Stimulated activated CD4-positive, alpha-beta T cell treated with anti-CD3 and anti-CD28 coated beads, Interleukin-1b, Interleukin-23, amount 100 ng/mL, for 4 hours (primary cell): ENCODE measurements at regions not wholly inside any gene's neighbourhood (a gene's known extent, or its start where the extent isn't known, plus 50 kb on each side); places are given as distances from the start of the nearest gene placed in this dataset.
A peak's percentile ranks its signal among the peaks of the same experiment; 100 is the strongest.

Source experiments
- DNase-seq, 2 donors: peaks; one replicate each; pipeline ENCODE4 v3.0.0-alpha.2; 2020; ENCODE audit warnings: low read depth in 2 of 2

DNA sequence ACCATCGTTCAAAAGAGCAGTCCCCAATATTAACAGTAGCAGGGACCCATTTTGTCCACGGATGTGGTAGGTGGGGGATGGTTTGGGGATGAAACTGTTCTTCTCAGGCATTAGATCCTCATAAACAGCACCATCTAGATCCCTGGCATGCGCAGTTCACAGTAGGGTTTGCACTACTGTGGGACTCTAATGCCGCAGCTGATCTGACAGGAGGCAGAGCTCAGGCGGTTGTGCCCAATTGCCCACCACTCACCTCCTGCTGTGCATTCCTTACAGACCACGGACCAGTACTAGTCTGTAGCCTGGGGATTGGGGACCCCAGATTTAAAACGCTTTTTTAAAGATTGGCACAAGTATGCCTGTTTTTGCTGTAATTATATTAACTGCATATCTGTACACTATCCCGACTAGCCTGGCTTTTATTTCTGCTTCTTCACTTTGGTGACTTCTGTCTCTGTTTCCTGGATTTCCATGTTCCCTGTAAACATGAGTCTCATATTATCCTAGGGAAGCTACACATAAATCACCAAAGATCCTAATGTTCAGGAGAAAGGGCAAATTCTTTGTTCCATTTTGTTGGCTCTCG is 163.3 kb upstream of the AKR1E2 start:
- DNase-seq: no peak

DNA sequence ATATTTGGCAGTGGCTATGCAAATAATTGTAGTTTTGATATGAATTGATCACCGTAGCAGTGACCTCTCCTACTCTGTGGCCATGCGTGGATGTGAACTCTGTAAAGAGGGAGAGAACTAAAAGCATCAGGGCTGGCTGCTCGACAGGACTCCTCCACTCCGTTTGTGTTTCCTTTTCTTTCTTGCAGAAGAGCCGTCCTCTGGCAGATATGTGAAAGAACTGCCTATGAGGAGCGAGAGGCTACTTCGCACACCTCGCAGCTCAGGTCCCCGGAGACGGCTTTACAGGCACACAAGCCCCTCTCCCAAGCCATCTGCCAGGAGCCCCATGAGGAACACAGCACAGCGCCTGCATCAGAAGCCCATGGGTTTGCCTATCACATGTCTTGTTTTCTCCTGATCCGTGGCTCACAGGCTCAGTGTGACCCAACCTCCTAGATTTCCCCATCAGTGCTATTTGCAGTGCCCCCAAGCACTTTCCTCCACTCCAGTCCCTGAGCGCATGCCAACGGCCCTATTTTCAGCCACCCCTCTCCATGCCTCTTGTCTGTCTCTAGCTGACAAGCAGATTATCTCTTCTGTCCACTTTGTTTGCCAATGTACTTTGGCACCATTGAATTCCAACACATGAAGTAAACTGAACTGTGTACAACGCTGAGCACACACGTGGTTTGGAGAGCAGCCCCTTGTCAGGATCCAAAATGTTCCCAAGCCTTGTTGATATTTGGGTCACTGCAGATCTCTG is 164.3 kb upstream of the AKR1E2 start:
- DNase-seq: no peak

DNA sequence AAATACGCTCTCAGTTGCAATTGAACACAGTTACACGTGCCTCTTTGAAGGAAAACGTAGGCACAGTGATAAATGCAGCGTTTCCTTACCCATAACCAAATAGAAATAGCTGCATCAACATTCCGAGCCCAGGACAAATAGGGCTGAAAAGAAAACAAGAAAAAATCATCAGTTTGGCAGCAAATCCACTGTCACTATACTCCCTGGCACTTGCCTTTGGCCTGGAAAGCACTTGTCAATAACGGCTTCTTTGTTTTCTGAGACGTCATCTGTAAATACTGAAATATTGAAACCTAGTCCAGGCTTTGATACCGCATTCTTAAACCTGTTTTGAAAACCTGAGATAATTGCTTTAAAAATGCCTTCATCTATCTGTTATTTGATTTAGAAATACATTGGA is 167.2 kb upstream of the AKR1E2 start:
- DNase-seq: no peak

DNA sequence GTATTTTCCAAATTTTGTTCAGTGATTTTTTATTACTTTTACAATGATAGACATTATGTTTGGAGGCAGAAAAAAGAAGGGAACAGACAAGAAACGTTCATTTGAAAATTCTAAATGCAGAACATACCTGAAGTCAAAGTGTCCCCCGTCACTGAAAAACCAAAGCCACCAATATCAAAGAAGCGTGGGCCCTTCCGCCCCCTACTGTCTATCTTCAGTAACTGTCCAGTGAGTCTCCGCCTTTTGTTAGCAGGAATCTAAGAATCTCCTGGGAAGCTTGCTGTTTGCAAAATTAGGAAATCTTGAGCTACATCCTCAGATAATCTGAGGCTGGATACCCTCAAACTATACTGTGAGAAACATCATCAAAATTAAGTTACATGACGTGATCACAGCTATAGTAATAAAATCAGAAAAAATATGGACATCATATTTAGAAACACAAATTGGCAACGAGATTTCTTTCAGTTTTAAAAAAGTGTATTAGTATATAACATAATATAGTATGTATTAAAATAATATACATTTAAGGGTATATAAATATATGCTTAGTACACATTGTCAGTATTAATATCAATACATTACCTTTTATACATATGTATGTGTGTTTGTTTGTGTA is 169.3 kb upstream of the AKR1E2 start:
- peak; percentile 29 to 45 for DNase-seq

DNA sequence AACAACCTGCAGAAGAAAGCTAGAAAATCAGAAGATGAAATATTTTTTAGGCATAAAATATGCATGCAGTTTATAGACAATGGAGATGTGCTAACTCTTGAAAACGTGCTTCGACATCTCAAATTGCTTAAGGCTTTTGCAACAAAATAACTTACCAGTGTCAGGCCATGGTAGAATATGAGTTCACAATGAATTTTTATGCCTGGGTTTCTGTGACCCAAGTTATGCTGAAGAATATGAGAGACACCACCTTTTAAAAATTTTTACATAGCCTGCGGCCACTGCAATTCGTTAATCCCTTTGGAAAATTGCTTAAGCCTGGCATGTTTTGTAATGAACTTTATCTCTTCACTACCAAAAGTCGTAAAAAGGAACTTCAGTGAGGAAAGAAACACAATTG is 170.1 kb upstream of the AKR1E2 start:
- DNase-seq: no peak

DNA sequence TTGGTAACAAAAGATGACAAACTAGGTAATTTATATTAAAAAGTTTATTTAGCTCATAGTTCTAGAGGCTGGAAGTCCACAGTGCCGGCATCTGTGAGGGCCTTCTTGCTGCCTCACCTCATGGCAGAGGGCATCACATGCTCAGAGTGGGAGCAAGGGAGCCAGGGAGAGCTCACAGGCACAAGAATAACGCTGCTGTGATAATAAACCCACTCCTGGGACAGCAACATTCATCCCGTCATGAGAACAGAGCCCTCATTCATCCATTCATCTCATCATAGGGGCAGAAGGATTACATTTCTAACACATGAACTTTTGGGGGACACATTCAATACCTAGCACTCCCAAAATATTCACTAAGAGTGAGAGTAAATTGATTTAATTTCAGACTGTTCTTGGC is 170.6 kb upstream of the AKR1E2 start:
- no peak for DNase-seq

DNA sequence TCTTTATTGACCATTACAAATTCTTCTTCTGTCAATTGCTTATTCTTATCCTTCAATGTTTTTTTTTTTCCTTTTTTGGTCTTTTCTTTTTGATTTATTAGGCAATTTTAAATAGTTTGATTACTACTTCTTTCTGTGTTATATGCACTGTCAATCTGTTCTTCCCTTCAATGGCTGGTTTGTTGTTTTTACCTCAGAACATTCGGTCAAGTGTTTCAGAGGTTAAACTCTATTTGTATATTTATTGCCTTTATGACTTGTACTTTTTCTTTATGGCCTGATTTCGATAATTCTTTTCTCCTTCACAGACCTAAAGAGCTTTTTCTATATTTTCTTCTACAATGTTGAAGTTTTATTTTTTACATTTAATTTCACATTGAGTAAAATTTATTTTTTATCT is 171.5 kb upstream of the AKR1E2 start:
- DNase-seq: no peak

DNA sequence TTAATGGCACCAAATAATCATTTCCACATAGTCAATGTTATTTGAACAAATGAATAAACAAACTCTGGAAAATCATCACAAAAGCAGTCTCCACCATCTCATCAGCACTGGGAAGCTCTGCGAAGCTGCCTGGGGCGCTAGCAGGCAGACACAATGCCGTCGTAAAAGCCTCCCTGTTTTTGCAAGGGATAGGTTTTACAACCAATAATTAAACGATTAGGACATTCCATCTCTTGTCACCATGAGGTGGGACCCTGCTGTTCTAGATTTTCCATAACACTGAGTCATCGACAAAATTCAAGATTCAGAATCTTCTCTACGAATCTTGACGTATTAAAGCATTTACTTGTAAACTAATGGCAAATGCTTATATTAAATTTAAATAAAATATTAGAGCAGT is 172.8 kb upstream of the AKR1E2 start:
- no peak for DNase-seq

DNA sequence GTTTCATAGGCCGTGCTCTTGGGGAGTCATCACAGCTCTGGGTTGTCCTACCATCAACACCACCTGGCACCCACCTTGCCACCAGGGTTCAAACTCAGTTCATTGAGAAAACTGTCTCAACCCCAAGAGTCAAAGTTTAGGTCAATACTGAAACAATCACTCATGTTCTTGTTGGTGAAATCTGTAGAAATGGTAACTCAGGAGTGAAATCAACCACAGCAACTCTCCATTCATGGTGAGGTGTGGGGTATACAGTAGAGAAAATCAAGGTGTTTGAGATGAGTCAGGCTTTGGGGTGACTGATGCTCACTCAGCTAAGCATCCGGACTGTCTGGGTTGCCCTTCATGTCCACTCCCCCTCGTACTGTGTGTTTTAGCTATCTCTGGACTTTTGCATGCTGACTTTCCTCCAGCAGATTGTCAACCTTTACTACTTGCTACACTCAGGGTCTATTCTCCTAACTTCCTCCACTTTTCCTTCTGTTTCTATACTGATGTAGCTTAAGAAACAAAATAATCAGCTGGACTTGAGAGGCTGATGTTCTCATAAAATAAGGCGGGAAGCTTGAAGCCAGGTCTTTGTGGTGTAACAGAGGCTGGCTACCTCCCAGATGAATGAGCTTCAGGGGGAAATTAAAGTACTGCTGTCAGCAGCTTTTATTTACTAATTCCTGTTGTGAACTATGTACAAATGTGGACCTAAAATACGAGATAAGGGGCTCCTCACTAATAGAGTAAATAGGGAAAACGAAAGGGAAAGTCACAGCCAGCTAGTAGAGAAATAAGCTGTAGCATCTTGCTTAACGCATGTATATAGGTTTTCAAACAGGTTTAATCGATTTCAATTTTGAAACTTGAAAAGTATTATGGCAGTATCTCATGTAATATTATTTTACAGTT is 173.6 kb upstream of the AKR1E2 start:
- peak; percentile 1 to 17 for DNase-seq

DNA sequence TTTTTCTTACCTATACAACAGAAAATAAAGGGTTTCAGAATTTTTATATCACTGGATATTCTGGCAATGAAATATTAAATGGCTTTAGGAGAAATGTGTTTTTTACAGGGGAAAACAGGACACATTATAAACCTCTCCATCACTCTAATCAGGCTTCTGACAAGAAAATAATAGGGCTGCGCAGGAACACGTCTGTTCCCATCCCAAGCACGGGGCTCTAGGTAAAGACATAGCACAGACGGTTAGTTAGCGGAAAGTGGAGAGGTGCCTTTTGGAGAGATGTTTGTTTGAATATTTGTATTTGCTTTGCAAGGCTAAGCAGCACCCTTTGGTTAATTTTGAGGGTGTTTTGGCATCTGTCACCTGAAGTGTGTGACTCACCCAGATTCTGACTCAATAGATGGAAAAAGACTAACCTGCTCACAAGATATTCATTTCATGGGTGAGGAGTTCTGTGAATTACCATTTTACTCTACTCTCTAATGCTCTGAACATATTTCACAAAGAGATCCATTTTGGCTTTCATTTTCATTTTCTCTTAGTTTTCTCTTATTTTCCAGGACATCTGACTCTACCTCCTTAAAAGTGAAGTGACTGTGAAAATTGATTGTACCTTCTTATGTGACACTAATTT is 174.5 kb upstream of the AKR1E2 start:
- no peak for DNase-seq

DNA sequence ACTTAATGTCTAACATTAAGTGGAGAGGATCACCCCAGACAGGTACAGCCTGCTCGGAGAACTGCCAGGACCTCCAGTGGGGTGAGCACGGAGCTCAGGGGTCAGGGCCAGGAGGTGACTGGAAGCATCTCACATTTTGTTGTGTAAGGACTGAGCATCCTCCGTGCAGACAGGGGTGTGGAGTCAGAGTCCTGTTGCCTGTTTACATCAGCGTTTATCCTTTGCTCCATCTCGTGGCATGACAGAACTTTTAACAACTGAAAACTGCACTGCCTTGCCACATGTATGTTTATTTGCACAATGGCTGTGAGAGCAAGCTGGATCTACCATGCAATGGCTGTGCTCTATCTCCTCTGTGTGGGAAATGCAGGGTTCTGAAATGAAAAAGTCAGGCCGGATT is 175.4 kb upstream of the AKR1E2 start:
- no peak for DNase-seq

DNA sequence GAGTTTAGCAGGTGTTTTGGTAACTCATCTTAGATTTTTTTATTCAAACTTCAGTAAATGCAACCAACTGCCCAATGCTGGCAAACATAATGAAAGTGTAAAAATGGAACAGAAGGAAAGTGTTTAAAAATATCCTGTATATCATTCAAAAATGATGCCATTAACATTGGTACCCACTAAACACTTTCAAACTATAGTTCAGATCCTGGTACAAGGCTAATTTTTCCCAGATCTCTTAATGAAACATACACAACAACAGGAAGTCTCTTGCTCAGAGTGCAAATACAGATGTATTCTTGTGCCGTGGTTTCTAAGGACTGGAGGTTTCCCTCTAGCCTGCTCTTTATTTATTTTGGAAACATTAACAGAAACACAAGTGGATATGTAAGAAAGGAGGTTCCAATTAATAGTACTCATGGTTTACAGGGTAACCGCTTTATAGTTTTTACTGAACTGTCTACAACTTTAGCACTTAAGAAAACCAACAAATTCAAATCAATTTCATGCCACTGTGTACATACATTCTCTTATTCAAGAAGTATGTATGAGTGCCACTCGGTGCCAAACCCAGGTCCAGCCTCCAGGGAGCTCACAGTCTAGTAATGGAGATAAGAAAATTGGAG is 176.0 kb upstream of the AKR1E2 start:
- no peak for DNase-seq

DNA sequence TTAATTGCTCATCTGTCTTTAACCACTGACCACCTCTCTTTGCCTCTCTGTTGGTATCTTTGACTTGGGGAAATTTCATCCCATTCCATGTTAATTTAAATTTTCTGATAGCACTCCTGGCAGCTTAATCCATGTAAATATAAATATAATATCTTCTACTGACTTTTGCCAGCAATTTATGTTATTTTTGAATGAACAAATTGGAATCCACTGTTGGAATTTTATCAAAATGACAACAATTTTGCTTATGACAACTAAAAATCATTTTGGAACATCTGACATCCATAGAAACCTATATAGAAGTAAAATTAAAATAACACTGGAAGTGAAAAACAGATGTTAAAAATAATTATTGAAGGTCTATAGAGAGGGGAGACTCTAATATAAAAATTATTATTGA is 176.5 kb upstream of the AKR1E2 start:
- no peak for DNase-seq

DNA sequence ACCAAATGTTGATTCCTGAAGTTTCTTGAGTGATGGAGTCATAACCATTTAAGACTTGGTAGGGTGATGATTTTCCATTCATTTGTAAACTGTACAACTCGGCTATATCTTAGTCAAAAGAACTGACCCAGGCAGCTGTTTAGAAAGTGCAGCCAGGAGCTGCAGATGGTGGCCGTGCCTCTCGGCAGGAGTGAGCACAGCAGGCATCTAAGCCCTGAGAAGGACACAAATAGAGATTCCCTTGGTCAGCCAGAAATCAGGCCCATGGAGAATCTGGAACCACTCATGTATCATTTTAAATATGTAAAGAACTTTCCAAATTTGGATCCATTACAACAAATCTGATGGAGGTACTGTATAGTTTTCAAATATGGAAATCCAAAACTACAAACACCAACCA is 177.0 kb upstream of the AKR1E2 start:
- no peak for DNase-seq

DNA sequence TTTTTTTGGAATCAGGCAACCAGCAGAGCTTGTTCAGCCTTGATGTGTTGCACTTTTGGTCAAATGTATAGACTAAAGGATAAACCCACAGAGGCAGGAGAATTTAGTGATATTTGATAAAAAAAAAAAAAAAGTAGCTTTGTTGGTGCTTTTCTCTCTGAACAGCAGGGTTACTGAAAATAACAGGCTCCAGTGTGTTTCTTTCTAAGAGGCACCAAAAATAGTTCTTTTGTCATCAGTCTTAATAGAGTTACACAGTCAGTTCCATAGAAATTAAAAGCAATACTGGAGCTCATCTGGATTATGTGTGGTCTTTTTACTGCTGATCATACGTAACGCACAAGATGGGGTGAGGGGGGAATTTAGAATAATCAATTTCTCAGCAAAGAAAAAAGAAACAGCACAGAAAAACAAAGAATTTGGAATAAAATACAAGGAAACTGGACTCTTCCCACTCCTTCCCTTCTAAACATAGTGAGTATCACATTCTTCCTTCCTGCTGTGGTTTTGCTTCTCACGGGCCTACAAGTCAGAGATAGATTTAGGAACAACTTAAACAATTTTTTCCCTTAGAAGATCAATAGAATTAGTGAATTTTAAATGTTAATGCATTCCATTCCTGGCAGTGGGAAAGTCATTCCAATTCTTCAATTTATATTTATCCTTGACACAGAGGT is 178.8 kb upstream of the AKR1E2 start:
- DNase-seq: no peak

DNA sequence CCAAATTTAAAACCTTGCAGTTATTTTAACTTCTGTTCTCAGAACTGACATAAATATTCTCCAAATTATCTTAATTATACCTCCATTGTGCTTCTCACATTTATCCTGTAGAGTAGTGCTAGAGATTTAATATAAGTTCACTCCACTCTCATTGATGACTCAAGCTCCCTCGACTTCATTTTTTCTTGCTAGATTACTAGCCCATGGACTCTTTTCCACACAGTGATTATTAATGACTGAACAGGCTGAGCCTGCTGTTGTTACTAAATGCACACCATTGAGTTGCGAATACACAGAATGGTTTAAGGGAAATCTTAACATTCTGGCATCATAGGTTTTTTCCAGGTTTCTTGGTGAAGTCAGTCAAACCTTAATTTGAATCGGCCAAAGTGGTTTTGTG is 179.5 kb upstream of the AKR1E2 start:
- no peak for DNase-seq

DNA sequence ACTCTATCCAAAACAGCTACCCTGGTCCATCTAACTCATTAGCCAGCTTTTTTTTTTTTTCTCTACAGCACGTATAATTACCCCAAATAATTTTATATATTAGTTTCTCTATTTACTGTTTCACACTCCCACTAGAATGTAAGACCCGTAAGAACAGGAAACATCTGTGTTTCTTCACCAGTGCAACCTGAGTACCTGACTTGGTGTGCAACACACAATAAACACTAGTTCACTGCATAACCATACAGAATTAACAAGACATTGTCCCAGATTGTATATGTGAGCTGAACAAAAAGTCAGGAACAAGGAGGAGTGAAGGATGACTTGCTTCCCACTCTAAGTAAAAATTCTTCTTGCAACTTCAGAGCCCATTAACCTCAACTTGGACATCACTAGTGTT is 180.2 kb upstream of the AKR1E2 start:
- DNase-seq: no peak

DNA sequence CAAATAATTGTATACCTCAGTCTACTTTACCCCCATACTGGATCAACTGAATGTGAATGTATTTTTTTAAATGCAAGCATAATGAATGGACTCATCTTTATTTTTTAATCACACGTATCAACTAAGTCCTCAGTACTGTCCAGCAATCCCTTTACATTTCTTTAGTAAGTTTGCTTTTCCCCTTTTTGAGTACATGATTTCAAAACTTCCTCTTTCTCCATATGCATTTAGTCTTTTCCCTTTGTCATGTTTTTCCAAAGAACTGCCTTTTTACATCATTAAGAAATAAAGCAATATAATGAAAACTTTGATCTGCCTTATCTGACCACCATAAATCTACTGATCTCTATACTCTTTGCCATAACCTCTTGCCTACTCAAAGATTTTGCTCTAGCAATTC is 182.5 kb upstream of the AKR1E2 start:
- DNase-seq: no peak

DNA sequence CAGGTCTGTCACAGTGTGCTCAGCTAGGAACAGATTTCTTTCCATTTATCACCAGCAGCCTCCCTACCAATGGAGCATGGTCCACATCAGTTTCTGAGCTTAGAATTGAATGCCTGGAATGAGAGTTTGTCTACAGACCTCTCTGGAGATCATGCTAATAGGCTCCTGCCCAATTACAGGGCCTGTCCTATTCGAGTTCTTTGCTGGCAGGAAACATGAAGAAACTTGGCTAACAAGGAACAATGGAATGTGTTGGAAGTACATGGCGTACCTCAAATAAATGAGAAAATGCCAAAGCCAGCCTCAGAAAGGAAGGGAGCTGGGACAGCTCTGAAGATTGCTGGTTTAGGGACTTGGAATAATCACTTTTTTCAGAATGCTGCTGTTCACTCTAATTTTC is 186.0 kb upstream of the AKR1E2 start:
- no peak for DNase-seq

DNA sequence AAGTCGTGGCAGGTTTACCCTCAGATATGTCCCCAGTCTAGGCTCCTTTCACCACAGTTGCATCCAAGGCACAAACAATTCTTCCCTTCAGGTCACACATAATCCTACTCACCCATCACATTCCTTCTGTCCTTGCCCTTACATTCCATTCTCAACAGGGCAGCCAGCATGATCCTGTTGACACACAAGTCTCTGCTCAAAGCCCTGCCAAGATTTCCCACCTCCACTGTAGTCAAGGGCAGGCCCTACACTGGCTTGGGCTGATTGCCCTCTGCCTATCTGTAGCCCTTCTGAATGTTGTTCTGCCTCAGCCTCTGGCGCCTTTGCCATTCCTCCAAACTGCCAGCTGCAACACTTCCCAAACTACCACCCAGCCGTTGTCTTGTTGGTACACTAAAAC is 187.9 kb upstream of the AKR1E2 start:
- DNase-seq: no peak

DNA sequence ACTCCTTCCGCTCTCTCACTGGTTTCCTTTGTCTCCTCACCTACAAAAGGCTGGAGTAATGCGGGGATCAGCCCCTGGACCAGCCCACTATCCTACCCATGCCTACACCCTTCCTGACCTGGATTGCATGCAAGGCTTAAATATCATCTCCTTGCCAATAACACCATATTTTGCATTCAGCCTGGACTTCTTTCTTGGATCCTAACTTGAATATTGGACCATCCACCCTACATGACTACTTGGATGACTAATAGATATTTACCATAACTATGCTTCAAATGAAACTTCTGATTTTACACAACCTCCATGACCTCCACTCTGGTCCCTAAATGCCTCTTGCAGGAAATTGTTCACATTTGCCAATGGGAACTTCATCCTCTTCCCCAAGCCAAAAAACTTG is 188.3 kb upstream of the AKR1E2 start:
- no peak for DNase-seq
